D721Med (cell line): ENCODE measurements at regions not wholly inside any gene's neighbourhood (a gene's known extent, or its start where the extent isn't known, plus 50 kb on each side); places are given as distances from the start of the nearest gene placed in this dataset.

Experiments used
- DNase-seq: peaks from one replicate; pipeline ENCODE4 v3.0.0; 2011; ENCODE audit warnings: low spot score; ENCODE audit not compliant: insufficient read length
- FAIRE-seq: peaks from 2 replicates; lab custom pipeline; 2011; peaks lifted over from hg19 to GRCh38; lab: Jason Lieb, UNC
- TF ChIP-seq, protein P1 (sequence below): IDR thresholded peaks from 2 replicates; pipeline ENCODE4 v1.5.1; 2012; ENCODE audit warnings: mild to moderate bottlenecking, control low read depth; ENCODE audit not compliant: insufficient read depth; ENCODE audit errors: missing control alignments

- TF ChIP-seq, protein P1, sequence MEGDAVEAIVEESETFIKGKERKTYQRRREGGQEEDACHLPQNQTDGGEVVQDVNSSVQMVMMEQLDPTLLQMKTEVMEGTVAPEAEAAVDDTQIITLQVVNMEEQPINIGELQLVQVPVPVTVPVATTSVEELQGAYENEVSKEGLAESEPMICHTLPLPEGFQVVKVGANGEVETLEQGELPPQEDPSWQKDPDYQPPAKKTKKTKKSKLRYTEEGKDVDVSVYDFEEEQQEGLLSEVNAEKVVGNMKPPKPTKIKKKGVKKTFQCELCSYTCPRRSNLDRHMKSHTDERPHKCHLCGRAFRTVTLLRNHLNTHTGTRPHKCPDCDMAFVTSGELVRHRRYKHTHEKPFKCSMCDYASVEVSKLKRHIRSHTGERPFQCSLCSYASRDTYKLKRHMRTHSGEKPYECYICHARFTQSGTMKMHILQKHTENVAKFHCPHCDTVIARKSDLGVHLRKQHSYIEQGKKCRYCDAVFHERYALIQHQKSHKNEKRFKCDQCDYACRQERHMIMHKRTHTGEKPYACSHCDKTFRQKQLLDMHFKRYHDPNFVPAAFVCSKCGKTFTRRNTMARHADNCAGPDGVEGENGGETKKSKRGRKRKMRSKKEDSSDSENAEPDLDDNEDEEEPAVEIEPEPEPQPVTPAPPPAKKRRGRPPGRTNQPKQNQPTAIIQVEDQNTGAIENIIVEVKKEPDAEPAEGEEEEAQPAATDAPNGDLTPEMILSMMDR, result no peak
- no peak for FAIRE-seq
- no peak for DNase-seq
Observed at GRCh38 chr4:14790494-14790893, 211.8 kb upstream of the CPEB2 start.

GRCh38 chr4:14792702-14793227 lies 209.5 kb upstream of the CPEB2 start:
- FAIRE-seq, result no peak
- no peak for DNase-seq
- TF ChIP-seq, protein P1, result no peak

- DNase-seq, result no peak
- no peak for FAIRE-seq
- TF ChIP-seq, protein P1, result no peak
Observed at GRCh38 chr4:14800977-14801376, 201.3 kb upstream of the CPEB2 start.

DNA sequence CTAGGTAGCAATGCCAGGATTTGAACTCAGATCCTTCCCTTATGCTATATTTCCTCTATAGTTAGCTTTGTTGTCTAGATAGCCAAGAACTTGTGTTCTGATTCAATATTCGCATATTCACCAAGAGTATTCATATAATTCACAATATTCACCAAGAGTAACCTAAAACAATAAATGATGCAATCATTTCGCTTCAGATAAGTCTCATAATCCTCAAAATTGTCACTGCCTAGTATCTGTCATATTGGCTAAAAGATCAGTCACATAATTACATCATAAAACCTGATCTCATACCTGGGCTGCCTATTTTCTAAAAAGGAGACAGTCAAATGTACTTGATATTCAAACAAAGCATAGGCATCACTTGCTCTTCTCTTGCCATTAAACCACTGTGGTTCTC lies 199.7 kb upstream of the CPEB2 start:
- TF ChIP-seq, protein P1, result no peak
- DNase-seq (no peak), FAIRE-seq (no peak)

GRCh38 chr4:14807856-14808255 lies 194.4 kb upstream of the CPEB2 start:
- no peak for DNase-seq
- FAIRE-seq, result no peak
- TF ChIP-seq, protein P1, result no peak

- FAIRE-seq (no peak), DNase-seq (no peak)
- TF ChIP-seq, protein P1, result no peak
Observed at GRCh38 chr4:14809203-14809602, 193.1 kb upstream of the CPEB2 start.

DNA sequence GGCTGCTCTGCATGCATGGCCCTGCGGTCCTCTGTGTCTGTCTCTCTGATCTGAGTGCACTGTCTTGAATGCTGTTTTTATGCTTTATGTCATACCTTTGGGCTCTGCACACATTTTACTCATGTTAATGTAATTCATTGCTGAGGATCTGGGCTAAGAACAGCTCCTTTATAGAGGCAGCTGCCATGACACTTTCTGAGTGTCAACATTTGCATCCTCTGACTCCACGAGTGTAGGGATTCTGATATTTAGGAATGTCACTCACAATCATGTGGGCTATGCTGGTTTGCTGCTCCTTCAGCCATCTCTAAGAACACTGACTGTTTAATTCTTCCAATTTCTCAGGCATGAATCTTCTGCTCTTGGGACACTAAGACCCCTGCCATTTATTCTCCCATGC lies 192.2 kb upstream of the CPEB2 start:
- TF ChIP-seq, protein P1, result no peak

More for the DNA sequence above, 192.2 kb upstream of the CPEB2 start:
- FAIRE-seq, result no peak
- no peak for DNase-seq
